Osteoblast (primary cell): ENCODE measurements at regions not wholly inside any gene's neighbourhood (a gene's known extent, or its start where the extent isn't known, plus 50 kb on each side); places are given as distances from the start of the nearest gene placed in this dataset.

Source experiments
- DNase-seq: peaks from one replicate; pipeline ENCODE4 v3.0.0; 2011; ENCODE audit warnings: low spot score, mixed read lengths; ENCODE audit not compliant: insufficient read length; ENCODE audit errors: missing footprints
- H2AFZ ChIP-seq: 2 replicates; pipeline ENCODE4 v1.6.0; 2011; ENCODE audit warnings: mild to moderate bottlenecking, low read length
- H3K27ac ChIP-seq: 2 replicates; pipeline ENCODE4 v1.5.1; 2011; ENCODE audit warnings: mild to moderate bottlenecking, low read depth, low read length, moderate library complexity
- H3K27me3 ChIP-seq: 2 replicates; pipeline ENCODE4 v1.6.0; 2012; ENCODE audit warnings: mild to moderate bottlenecking, control low read depth, inconsistent platforms, low read length, moderate library complexity; ENCODE audit not compliant: insufficient read depth
- H3K36me3 ChIP-seq: 2 replicates; pipeline ENCODE4 v1.5.1; 2011; ENCODE audit warnings: mild to moderate bottlenecking, low read length, control low read depth, moderate library complexity; ENCODE audit not compliant: insufficient read depth
- H3K4me1 ChIP-seq: 2 replicates; pipeline ENCODE4 v1.5.1; 2011; ENCODE audit warnings: mild to moderate bottlenecking, low read length, control low read depth, moderate library complexity; ENCODE audit not compliant: insufficient read depth
- H3K4me2 ChIP-seq: 2 replicates; pipeline ENCODE4 v1.6.0; 2011; ENCODE audit warnings: mild to moderate bottlenecking, low read length; ENCODE audit not compliant: insufficient read depth
- H3K4me3 ChIP-seq: fragments of 200-600 bp; sonication (generic); 3 replicates; pipeline ENCODE4 v1.5.1; 2012; ENCODE audit warnings: mild to moderate bottlenecking, low read length, inconsistent platforms; ENCODE audit not compliant: insufficient read depth
- H3K79me2 ChIP-seq: 2 replicates; pipeline ENCODE4 v1.6.0; 2012; ENCODE audit warnings: mild to moderate bottlenecking, low read length, control low read depth, inconsistent platforms; ENCODE audit not compliant: insufficient read depth
- H3K9me3 ChIP-seq: 2 replicates; pipeline ENCODE4 v1.5.1; 2011; ENCODE audit warnings: low read depth, low read length, control low read depth
- H4K20me1 ChIP-seq: 2 replicates; pipeline ENCODE4 v1.6.0; 2012; ENCODE audit warnings: mild to moderate bottlenecking, low read length, control low read depth; ENCODE audit not compliant: insufficient read depth
- TF ChIP-seq, protein P1 (sequence below): IDR thresholded peaks from 2 replicates; pipeline ENCODE4 v1.5.1; 2011; ENCODE audit warnings: mild to moderate bottlenecking, low read depth, low read length, moderate library complexity; ENCODE audit errors: extremely low read depth

DNA sequence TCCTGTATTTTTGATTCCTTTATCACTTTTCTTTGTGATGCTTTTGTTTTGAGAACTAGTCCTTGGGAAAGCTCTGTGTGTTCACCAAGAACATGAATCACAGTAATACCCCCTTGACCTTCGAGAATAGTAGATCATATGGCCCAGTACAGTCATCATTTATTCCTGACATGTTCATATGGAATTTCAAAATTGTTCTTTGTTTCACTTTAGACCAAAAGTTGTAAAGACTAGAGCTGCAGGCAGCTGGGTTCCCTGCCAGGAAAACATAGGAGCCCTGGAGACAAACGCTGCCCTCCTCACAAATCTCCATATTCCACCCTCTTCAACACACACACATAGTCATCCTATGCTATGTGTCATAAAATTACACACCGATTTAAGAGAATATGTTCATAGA is 621.2 kb upstream of the EYS start:
- Histone ChIP-seq H2AFZ (no peak overlapping the region), H3K4me1 (no peaks in the 10 kb centered on the region), H3K9me3 (peaks cover 2% of the 10 kb centered on the region), H3K27me3 (no peaks in the 10 kb centered on the region), H3K79me2 (no peaks in the 10 kb centered on the region), H3K4me2 (no peak overlapping the region), H3K27ac (no peak overlapping the region), H3K36me3 (no peaks in the 10 kb centered on the region), H3K4me3 (no peak overlapping the region), H4K20me1 (no peaks in the 10 kb centered on the region)
- DNase-seq: no peak
- TF ChIP-seq, protein P1, sequence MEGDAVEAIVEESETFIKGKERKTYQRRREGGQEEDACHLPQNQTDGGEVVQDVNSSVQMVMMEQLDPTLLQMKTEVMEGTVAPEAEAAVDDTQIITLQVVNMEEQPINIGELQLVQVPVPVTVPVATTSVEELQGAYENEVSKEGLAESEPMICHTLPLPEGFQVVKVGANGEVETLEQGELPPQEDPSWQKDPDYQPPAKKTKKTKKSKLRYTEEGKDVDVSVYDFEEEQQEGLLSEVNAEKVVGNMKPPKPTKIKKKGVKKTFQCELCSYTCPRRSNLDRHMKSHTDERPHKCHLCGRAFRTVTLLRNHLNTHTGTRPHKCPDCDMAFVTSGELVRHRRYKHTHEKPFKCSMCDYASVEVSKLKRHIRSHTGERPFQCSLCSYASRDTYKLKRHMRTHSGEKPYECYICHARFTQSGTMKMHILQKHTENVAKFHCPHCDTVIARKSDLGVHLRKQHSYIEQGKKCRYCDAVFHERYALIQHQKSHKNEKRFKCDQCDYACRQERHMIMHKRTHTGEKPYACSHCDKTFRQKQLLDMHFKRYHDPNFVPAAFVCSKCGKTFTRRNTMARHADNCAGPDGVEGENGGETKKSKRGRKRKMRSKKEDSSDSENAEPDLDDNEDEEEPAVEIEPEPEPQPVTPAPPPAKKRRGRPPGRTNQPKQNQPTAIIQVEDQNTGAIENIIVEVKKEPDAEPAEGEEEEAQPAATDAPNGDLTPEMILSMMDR: no peak

DNA sequence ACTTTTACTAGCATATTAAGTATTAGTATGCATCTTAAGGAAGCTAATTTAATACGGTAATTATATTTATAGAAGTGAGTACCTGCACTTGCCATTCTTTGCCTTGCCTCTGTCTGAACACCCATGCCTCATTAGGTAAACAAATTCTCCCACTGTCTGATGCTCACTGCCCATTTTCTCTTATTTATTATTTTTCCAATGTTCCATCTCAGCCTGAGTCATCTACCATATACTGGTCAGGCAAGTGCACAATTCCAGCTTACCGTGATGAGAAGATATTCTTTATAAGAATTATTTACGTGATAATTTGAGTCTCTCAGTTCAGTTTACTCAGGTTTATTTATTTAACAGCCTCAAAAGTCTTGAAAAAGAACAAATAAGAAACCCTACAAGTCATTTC is 619.2 kb upstream of the EYS start:
- no peak overlapping the region for H2AFZ ChIP-seq
- H3K4me1 ChIP-seq: no peaks in the 10 kb centered on the region
- H3K27me3 ChIP-seq: no peaks in the 10 kb centered on the region
- TF ChIP-seq, protein P1: no peak
- H3K4me3 ChIP-seq: no peak overlapping the region
- no peak overlapping the region for H3K4me2 ChIP-seq
- H3K27ac ChIP-seq: no peak overlapping the region
- no peaks in the 10 kb centered on the region for H3K36me3 ChIP-seq
- no peaks in the 10 kb centered on the region for H3K79me2 ChIP-seq
- DNase-seq: no peak
- peaks cover 2% of the 10 kb centered on the region for H3K9me3 ChIP-seq
- H4K20me1 ChIP-seq: no peaks in the 10 kb centered on the region

DNA sequence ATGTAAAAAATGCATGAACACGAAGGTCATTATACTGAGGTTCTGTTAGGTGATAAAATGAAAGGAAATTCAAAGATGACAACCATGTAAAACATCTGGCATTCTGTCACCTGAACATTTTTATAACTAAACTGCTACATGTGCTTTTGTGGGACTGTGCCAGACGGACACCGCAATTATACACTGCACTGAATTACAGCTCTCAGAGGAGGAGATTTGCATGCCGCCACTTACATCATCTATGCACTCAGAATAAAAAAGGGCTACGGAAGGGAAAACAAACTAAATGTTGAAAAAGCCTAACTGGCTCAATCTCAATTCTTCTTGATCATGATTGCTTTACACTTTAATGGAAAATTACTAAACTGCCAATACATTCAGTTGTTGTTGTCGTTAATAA is 614.0 kb upstream of the EYS start:
- Histone ChIP-seq H3K4me2 (no peak overlapping the region), H3K79me2 (no peaks in the 10 kb centered on the region), H3K4me3 (no peak overlapping the region), H3K27ac (no peak overlapping the region), H3K9me3 (peaks cover 4% of the 10 kb centered on the region), H2AFZ (no peak overlapping the region), H3K36me3 (no peaks in the 10 kb centered on the region), H4K20me1 (no peaks in the 10 kb centered on the region), H3K27me3 (no peaks in the 10 kb centered on the region), H3K4me1 (no peaks in the 10 kb centered on the region)
- DNase-seq: no peak
- TF ChIP-seq, protein P1: no peak

DNA sequence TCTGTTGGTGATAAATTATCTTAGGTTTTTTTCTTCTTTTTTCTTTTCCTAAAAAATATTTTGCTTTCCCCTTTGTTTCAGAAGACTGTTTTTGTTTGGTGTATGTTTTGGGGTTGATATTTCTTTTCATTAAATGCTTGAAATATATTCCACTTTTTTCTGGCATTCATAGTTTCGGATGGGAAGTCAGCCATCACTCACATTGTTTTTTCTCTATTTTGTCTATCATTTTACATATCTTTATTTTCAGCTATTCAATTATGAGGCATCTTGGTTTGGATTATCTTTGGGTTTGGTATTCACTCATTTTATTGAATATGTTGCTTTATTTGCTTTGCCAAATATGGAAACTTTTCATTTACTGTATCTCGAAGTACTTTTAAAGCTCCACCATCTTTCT is 600.5 kb upstream of the EYS start:
- peaks cover 3% of the 10 kb centered on the region for H3K9me3 ChIP-seq
- H3K27ac ChIP-seq: no peak overlapping the region
- no peaks in the 10 kb centered on the region for H3K27me3 ChIP-seq
- H3K4me2 ChIP-seq: no peak overlapping the region
- no peaks in the 10 kb centered on the region for H3K4me1 ChIP-seq
- no peaks in the 10 kb centered on the region for H3K79me2 ChIP-seq
- no peak overlapping the region for H2AFZ ChIP-seq
- DNase-seq: no peak
- H4K20me1 ChIP-seq: no peaks in the 10 kb centered on the region
- no peak overlapping the region for H3K4me3 ChIP-seq
- TF ChIP-seq, protein P1: no peak
- H3K36me3 ChIP-seq: no peaks in the 10 kb centered on the region
